ENCODE measurements at regions not wholly inside any gene's neighbourhood (a gene's known extent, or its start where the extent isn't known, plus 50 kb on each side); places are given as distances from the start of the nearest gene placed in this dataset.

DNA sequence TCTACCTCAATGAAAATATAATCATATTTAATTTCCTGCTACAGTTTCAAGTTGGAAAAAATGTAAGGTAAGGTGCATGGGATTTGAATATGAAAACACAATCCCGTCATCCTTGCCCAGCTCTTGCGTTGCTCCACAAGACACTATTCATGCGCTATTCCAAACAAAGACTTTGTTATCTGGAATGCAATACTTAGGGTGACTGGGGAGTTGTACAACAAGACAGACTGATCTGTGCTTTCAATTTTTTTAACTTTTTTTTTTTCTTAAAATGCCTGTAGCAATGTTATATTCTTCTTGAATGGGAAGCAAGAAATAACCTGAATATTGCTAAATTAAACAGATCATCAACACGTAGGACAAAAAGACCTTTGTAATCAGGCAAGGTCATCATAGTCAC lies 1077.2 kb downstream of the TTLL7 start:
- DNase-seq = no peak

GRCh38 chr1:82920418-82921248 lies 1078.3 kb downstream of the TTLL7 start:
- no peak for DNase-seq

- no peak for DNase-seq
Observed at GRCh38 chr1:82919837-82920236, 1079.1 kb downstream of the TTLL7 start.

DNA sequence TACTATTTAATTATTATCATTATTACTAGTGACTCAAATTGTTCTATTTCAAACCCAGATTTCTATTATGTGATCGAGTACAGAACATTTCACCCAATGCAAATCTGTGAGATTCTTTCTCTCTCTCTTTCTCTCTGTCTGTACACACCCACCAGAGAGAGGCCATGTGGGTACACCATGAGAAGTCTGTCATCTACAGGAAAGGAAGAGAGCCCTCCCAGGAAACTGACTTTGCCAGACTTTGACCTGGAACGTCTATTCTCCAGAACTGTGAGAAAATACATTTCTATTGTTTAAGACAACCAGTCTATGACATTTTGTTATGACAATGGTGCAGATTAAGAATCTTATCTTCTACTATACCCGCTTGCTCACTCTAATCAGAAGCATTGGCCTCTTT lies 1091.6 kb downstream of the TTLL7 start:
- no peak for DNase-seq

GRCh38 chr1:82903626-82904025 lies 1095.3 kb downstream of the TTLL7 start:
- no peak for DNase-seq

GRCh38 chr1:82901561-82901960 lies 1097.4 kb downstream of the TTLL7 start:
- DNase-seq = no peak

DNA sequence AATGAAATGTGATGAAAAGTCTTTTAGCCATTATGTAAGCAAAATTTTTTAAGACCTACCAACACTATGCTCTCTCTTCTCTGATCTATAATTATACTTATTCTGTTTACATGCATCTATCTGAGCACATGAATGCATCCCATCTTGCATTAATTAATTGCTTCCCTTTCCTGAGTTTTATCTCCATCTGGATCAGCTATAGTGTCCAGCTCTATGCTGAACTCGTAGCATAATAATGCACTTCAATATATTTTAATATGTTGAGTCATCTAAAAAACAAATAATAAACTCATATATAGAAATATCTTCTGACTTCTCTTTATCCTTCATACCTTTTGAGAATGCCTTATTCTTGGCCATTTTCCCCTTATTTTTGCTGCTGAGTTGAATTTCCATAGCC lies 1097.8 kb downstream of the TTLL7 start:
- no peak for DNase-seq

GRCh38 chr1:82899017-82899416 lies 1098.3 kb downstream of the ADGRL2 start:
- DNase-seq = no peak

- DNase-seq = no peak
Observed at GRCh38 chr1:82897549-82897948, 1096.8 kb downstream of the ADGRL2 start.

- DNase-seq = no peak
Observed at GRCh38 chr1:82896036-82896435, 1095.3 kb downstream of the ADGRL2 start.

GRCh38 chr1:82894635-82895034 lies 1093.9 kb downstream of the ADGRL2 start:
- DNase-seq = no peak

DNA sequence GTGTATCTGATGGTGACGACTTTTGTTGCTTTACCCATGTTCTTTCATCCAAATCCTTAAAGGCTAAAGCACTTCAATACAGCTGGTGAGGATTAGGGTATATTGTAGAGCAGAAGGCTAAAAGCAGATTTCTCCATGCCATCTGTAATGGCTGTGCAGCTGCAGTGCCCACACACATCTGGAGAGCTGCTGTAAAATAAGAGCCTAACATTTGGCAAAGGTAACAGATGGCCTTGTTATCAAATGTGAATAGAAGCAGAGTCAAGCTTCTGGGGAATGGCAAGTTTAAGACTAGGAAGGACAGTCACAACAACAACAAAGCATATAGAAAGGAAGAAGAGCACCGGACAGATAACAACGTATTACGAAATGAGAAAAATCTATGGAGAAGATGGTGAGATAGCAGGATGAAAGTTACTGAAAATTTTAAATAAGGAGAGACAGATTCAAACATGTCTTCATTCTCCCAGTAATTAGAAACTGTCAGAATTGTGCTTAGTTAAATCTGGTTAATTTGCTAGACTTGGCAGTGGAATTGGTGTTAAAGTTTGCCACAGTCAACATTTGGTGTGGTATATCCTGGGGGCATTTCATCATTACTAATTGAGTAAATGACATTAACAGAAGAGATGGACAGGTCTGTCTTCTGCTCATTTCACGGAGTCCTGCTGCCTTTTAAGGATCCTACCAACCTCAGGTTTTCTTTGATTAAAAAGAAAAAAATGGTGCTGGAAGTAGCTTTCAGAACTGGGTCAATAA lies 1093.2 kb downstream of the ADGRL2 start:
- DNase-seq = no peak

GRCh38 chr1:82880506-82880905 lies 1079.8 kb downstream of the ADGRL2 start:
- no peak for DNase-seq

GRCh38 chr1:82879701-82880305 lies 1079.1 kb downstream of the ADGRL2 start:
- no peak for DNase-seq

GRCh38 chr1:82875170-82875569 lies 1074.4 kb downstream of the ADGRL2 start:
- no peak for DNase-seq

GRCh38 chr1:82874041-82874440 lies 1073.3 kb downstream of the ADGRL2 start:
- DNase-seq = no peak

DNA sequence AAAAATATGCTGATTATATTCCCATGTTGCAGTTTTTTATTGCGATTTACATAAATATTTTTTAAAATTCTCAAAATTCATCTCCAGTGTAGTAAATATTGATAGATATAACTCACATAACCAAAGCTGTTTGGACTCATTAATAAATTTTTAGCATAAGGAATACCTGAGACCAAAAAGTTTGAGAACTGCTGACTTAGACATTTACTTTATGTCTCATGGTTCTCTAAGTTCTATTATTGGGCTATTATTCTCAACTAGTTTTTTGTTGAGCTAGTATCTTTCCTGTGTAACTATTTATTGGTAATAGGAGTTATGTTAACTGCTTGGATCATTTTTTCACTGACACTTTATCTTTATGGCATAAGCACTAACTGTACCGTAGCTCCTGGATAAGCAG lies 1069.6 kb downstream of the ADGRL2 start:
- DNase-seq = no peak

DNA sequence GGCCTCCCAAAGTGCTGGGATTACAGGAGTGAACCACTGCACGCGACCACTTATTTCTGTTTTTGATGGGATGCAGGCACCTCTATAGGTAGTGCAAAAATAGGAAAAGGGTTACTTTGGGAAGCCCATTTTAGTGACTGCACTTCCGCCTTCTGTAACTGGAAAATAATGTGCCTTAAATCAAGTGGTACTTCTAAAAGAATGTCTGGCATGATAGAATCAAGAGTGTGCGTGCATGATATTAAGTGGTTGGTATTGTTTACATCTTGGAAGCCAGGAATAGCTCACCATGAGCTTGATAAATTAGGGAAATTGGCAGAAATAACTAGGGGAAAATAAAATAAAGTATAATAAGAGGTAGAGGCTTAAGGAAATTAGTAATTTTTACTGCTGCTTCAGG lies 1067.0 kb downstream of the ADGRL2 start:
- no peak for DNase-seq

GRCh38 chr1:82861749-82862148 lies 1061.0 kb downstream of the ADGRL2 start:
- DNase-seq = no peak

GRCh38 chr1:82858031-82858430 lies 1057.3 kb downstream of the ADGRL2 start:
- DNase-seq = no peak

DNA sequence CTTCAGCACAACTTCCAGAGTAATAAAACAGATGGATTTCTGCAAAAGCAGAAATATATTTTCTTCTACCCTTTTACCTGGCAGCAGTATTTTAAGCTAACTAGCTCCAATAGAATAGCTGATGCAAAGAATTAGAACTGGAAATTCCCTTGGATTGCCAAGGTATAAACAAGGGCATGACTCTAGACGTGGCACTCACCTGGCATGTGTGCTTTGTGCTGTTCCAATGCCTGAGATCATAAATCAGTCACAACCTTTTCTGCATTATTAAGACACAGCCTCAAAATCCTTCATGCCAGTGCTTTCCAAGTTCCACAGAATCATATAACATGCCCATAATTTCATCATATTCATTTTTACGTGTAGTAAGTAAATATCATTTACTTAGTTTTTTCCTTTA lies 1048.7 kb downstream of the ADGRL2 start:
- no peak for DNase-seq

DNA sequence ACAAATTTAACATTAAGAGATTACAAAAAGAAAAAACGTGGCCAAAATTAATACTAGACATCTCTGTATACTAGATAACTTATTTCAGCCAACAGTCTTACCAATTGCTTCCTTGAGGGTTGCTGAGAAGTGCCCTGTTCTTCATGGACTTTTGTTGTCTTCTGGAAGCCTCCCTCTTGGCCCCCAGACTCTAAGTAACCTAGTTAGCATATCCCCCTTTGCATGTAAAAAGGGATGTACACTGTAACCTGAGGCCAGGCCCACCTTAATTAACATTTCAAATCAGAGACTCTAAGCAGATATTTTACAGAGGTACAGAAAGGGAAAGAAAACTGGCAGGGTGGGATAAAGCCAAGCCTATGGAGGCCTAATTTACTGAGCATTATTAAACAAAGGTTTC lies 1047.3 kb downstream of the ADGRL2 start:
- no peak for DNase-seq

DNA sequence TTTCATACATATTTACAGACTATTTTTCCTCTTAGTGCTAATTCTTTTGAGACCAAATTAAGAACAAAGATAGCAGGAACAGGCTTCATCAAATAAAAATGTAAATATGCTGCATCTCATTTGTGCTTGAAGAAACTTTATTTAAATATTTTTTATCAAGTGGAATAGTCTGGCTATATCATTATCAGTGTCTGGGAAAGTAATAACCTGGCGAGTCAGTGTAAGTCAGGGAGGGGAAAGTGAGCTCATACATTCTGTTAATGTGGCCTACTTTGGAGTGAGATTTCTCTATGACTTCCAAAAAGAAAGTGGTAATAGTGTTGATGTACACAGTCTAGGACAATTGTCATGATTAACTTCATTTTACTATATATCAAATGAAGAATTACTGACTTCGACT lies 1045.1 kb downstream of the ADGRL2 start:
- DNase-seq = no peak
